Panc1 (cell line): ENCODE measurements at regions not wholly inside any gene's neighbourhood (a gene's known extent, or its start where the extent isn't known, plus 50 kb on each side); places are given as distances from the start of the nearest gene placed in this dataset.

ENCODE experiments used
- ATAC-seq: fragments of 200-7000 bp; cut with Tn5 transposase; 2 replicates; pipeline ENCODE4 v1.9.1; 2020; ENCODE audit warnings: mild to moderate bottlenecking, moderate library complexity
- BruUV-seq: library from RNA; stranded (reverse); fragments of 400-500 nt; replicated peaks from 2 replicates; lab custom pipeline; 2021; lab: Mats Ljungman, UMichigan
- CTCF ChIA-PET: fragments of 300-600 bp; sonication (Branson Sonifier 250); formaldehyde crosslinking; loops from one replicate; lab custom pipeline; 2022; ENCODE audit warnings: antibody characterized with exemption; lab: Charles Lee
- POLR2A ChIA-PET: fragments of 300-600 bp; sonication (Branson Sonifier 250); formaldehyde crosslinking; loops from one replicate; lab custom pipeline; 2022; ENCODE audit warnings: antibody characterized with exemption; lab: Charles Lee
- DNase-seq: peaks from one replicate; pipeline ENCODE4 v3.0.0-alpha.2; 2010; ENCODE audit warnings: low read depth, low spot score
- H3K27ac ChIP-seq: 2 replicates; pipeline ENCODE4 v1.5.1; 2011; ENCODE audit warnings: mild to moderate bottlenecking, low read length, inconsistent platforms
- H3K27me3 ChIP-seq: fragments of 200-500 bp; sonication (Bioruptor generic); 2 replicates; pipeline ENCODE4 v1.6.0; 2014; ENCODE audit warnings: low read length, inconsistent platforms; ENCODE audit not compliant: control insufficient read depth, insufficient read depth
- H3K36me3 ChIP-seq: fragments of 200-500 bp; sonication (Bioruptor generic); 2 replicates; pipeline ENCODE4 v1.5.1; 2014; ENCODE audit warnings: inconsistent platforms, mild to moderate bottlenecking, low read length, moderate library complexity; ENCODE audit not compliant: control insufficient read depth, insufficient read depth
- H3K4me1 ChIP-seq: 2 replicates; pipeline ENCODE4 v1.5.1; 2011; ENCODE audit warnings: inconsistent platforms, mild to moderate bottlenecking, low read length, moderate library complexity; ENCODE audit not compliant: control insufficient read depth, insufficient read depth
- H3K4me3 ChIP-seq, 2 experiments: 2 replicates each; pipeline ENCODE4 v1.5.1; 2011 to 2012; ENCODE audit warnings: low read depth in 2 of 2, low read length in 2 of 2, mild to moderate bottlenecking in 2 of 2, inconsistent platforms in 1 of 2, moderate library complexity in 1 of 2
- H3K9me3 ChIP-seq: fragments of 200-500 bp; sonication (Bioruptor generic); 2 replicates; pipeline ENCODE4 v1.5.1; 2014; ENCODE audit warnings: low read depth, mild to moderate bottlenecking, inconsistent platforms, low read length, moderate library complexity; ENCODE audit not compliant: control insufficient read depth, insufficient read depth
- CTCF ChIP-seq: fragments of 450-650 bp; IDR thresholded peaks from 2 replicates; pipeline ENCODE4 v1.5.1; 2017; ENCODE audit warnings: mild to moderate bottlenecking
- POLR2AphosphoS5 ChIP-seq: IDR thresholded peaks from 2 replicates; pipeline ENCODE4 v1.6.1; 2012; ENCODE audit warnings: mild to moderate bottlenecking, low read depth, low read length, moderate library complexity
- REST ChIP-seq, 2 experiments: IDR thresholded peaks; 2 replicates each; pipeline ENCODE4 v1.6.1; 2011 to 2012; ENCODE audit warnings: low read depth in 2 of 2, control low read depth in 1 of 2, low read length in 1 of 2, mild to moderate bottlenecking in 1 of 2, moderate library complexity in 1 of 2; ENCODE audit not compliant: insufficient read depth in 1 of 2
- SIN3A ChIP-seq: IDR thresholded peaks from 2 replicates; pipeline ENCODE4 v1.6.1; 2012; ENCODE audit warnings: low read depth, mild to moderate bottlenecking, low read length, moderate library complexity, borderline replicate concordance; ENCODE audit not compliant: insufficient read depth
- TCF7L2 ChIP-seq: IDR thresholded peaks from 2 replicates; pipeline ENCODE4 v1.6.1; 2011; ENCODE audit warnings: mild to moderate bottlenecking, low read depth, low read length, inconsistent platforms
- in situ Hi-C: cut with HindIII; loops from 2 replicates; pipeline ENCODE4 v1.10.0; 2016; ENCODE audit warnings: low sequenced_read_pairs, low pct_unique_long_range_greater_than_20kb
- intact Hi-C: fragments of 100-400 bp; cut with micrococcal nuclease; formaldehyde crosslinking; loops from one replicate; pipeline ENCODE4 v1.10.0; 2022; ENCODE audit not compliant: unreplicated experiment

- Histone ChIP-seq H3K36me3 (no peaks in the 10 kb centered on the region), H3K4me1 (no peaks in the 10 kb centered on the region), H3K4me3 (no peak overlapping the region), H3K27ac (no peak overlapping the region), H3K27me3 (no peaks in the 10 kb centered on the region), H3K9me3 (no peaks in the 10 kb centered on the region)
- TF ChIP-seq REST (IDR thresholded peaks at IDR 0.05; ENCODE audit: insufficient read depth in 1 of 2, low read depth in 2 of 2, low read length in 1 of 2) (no peak), POLR2AphosphoS5 (no peak), TCF7L2 (no peak), SIN3A (no peak), CTCF (no peak)
- DNase-seq = no peak
- intact Hi-C loops = no loop called here
- BruUV-seq = no TSS peak
- in situ Hi-C loops = no loop called here
- CTCF ChIA-PET = no interaction called here
- ATAC-seq = no peak
- POLR2A ChIA-PET = no interaction called here
Observed at GRCh38 chr9:106657926-106658325, 205.0 kb upstream of the ZNF462 start.

- H3K4me3 ChIP-seq = no peak overlapping the region
- DNase-seq = no peak
- in situ Hi-C loops = no loop called here
- intact Hi-C loops = no loop called here
- no peaks in the 10 kb centered on the region for H3K9me3 ChIP-seq
- no peak for ATAC-seq
- BruUV-seq = no TSS peak
- TF ChIP-seq CTCF (no peak), TCF7L2 (no peak), REST (IDR thresholded peaks at IDR 0.05; ENCODE audit: insufficient read depth in 1 of 2, low read depth in 2 of 2, low read length in 1 of 2) (no peak), SIN3A (no peak), POLR2AphosphoS5 (no peak)
- ChIA-PET POLR2A (no interaction called here), CTCF (no interaction called here)
- no peaks in the 10 kb centered on the region for H3K36me3 ChIP-seq
- H3K4me1 ChIP-seq = no peaks in the 10 kb centered on the region
- no peak overlapping the region for H3K27ac ChIP-seq
- H3K27me3 ChIP-seq = no peaks in the 10 kb centered on the region
Observed at GRCh38 chr9:106668534-106668933, 194.4 kb upstream of the ZNF462 start.
